NB4 (cell line): ENCODE measurements at regions not wholly inside any gene's neighbourhood (a gene's known extent, or its start where the extent isn't known, plus 50 kb on each side); places are given as distances from the start of the nearest gene placed in this dataset.

ENCODE experiments used
- DNase-seq: peaks from one replicate; pipeline ENCODE4 v3.0.0; 2010; ENCODE audit warnings: low read depth
- H3K4me3 ChIP-seq: one replicate; pipeline ENCODE4 v1.5.1; 2011; ENCODE audit warnings: mild to moderate bottlenecking, low read depth, low read length, moderate library complexity
- MYC ChIP-seq: IDR thresholded peaks from 2 replicates; pipeline ENCODE4 v1.6.1; 2011; ENCODE audit warnings: low read depth, low read length
- POLR2A ChIP-seq: IDR thresholded peaks from 2 replicates; pipeline ENCODE4 v1.6.1; 2011; ENCODE audit warnings: mild to moderate bottlenecking; ENCODE audit not compliant: insufficient read length; ENCODE audit errors: extremely low read depth
- TF ChIP-seq, protein P1 (sequence below): IDR thresholded peaks from 2 replicates; pipeline ENCODE4 v1.6.1; 2011; ENCODE audit warnings: low read depth, low read length
- TF ChIP-seq, protein P2 (sequence below): IDR thresholded peaks from one replicate; pipeline ENCODE4 v1.5.1; 2012; ENCODE audit warnings: low read depth, low read length

DNA sequence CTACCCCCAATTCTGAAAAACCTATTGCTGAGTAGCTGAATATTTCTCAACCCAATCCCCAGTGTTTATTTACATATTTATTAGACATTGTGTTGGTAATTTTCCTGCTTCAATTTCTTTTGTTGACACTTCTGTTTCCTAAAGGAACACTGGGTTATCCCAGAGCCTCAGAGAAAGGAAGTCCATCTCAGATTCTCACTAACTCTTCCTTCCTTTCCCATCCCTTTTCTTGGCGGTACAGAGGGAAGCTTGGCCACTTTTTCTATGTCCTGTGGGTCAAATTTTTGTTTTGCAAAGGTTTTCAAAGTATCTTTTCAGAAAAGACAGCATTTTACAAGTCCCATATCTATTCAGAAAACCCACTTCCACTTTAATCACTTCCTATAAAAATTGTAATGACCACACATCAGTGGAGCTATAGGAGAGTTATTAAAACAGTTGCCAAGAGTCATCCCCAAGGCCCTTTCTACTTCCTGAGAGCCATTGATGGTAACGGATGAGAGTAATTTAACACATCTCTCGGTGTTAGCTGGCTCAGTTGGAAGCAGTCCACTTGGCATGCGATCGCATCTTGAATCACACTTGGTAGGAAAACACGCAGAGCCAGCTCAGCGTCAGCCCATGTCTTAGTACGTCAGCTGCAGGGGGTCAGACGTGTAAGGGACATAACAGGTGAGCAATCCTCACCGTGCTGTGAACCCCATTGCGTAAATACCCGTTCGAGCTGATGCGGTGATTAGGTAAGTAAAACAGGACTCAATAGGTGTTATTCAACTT is 231.1 kb upstream of the ADARB2 start:
- TF ChIP-seq MYC, result no peak
- TF ChIP-seq, protein P1, sequence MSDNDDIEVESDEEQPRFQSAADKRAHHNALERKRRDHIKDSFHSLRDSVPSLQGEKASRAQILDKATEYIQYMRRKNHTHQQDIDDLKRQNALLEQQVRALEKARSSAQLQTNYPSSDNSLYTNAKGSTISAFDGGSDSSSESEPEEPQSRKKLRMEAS, result no peak
- TF ChIP-seq POLR2A, result no peak
- DNase-seq, result no peak
- no peak overlapping the region for H3K4me3 ChIP-seq

DNA sequence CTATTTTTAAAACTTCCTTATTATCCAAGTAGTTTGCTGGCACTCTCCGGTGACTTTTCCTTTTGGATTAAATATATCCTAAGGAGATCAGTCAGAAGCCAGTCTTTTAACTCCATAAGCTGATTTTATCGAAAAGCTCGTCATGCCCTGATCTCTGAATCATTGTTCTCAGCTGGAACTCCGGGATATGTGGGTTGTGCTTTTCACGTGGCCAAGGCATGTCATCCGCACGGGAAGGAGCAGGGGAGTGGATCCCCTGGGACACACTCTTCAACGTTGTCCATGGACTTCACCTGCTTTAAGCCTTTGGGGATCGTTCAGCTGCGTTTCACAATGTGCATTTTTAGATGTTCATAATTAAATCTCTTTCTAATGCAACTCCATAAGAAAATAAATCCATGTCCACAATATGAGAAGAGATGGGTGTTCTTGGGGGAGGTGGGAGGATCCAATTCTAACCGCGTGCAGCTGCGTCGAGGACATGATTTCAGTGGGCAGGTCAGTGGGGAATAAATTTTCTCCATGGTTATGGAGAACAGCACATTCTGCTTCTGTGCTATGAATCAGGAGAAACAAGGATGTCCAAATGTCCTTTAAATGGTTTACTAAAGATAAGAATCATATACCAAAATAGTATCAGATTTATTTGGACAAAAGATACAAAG is 229.5 kb upstream of the ADARB2 start:
- no peak overlapping the region for H3K4me3 ChIP-seq
- DNase-seq, result no peak
- TF ChIP-seq, protein P1, result no peak
- TF ChIP-seq POLR2A (no peak), MYC (no peak)
- TF ChIP-seq, protein P2, sequence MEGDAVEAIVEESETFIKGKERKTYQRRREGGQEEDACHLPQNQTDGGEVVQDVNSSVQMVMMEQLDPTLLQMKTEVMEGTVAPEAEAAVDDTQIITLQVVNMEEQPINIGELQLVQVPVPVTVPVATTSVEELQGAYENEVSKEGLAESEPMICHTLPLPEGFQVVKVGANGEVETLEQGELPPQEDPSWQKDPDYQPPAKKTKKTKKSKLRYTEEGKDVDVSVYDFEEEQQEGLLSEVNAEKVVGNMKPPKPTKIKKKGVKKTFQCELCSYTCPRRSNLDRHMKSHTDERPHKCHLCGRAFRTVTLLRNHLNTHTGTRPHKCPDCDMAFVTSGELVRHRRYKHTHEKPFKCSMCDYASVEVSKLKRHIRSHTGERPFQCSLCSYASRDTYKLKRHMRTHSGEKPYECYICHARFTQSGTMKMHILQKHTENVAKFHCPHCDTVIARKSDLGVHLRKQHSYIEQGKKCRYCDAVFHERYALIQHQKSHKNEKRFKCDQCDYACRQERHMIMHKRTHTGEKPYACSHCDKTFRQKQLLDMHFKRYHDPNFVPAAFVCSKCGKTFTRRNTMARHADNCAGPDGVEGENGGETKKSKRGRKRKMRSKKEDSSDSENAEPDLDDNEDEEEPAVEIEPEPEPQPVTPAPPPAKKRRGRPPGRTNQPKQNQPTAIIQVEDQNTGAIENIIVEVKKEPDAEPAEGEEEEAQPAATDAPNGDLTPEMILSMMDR, result no peak

DNA sequence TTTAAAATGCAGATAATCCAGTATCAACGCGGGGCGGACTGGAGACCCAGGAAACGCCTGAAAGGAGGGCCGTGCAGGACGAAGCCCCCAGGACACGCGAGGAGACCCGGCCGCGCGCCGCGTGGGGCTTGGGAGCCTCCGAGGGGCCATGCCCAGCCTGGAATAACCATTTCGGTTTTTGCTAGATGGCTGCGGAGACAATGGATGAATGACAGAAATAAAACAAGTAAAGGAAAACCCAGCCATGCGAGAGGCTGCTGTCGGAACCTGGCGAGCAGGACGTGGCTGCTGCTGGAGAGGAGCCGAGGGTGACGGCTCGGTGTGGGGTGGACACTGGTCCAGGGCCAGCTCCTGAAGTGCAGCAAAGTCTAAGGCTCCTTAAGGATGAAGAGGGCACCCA is 227.2 kb upstream of the ADARB2 start:
- no peak for TF ChIP-seq MYC
- TF ChIP-seq, protein P1, result no peak
- no peak for TF ChIP-seq POLR2A
- TF ChIP-seq, protein P2, result no peak
- H3K4me3 ChIP-seq, result no peak overlapping the region
- DNase-seq, result no peak

DNA sequence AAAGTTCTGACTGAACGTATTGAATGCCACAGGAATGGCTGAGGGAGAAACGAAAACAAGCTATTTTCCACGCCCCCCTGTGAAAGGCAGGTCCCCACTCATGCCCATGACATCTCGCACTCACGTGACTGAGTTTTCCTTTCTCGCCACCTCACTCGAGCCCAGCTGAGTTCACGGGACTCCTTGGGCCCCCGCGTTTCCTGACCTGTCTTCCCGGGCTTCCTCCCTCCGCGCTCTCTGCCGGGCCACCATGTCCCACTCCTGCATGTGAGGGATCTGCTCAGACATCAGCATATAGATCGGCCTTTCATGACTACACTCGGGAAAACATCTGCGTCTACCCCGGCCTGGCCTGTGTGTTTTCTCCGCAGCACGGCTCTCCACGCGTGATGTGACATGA is 226.0 kb upstream of the ADARB2 start:
- no peak overlapping the region for H3K4me3 ChIP-seq
- no peak for DNase-seq
- TF ChIP-seq, protein P1, result no peak
- TF ChIP-seq POLR2A (no peak), MYC (no peak)
- TF ChIP-seq, protein P2, result no peak

DNA sequence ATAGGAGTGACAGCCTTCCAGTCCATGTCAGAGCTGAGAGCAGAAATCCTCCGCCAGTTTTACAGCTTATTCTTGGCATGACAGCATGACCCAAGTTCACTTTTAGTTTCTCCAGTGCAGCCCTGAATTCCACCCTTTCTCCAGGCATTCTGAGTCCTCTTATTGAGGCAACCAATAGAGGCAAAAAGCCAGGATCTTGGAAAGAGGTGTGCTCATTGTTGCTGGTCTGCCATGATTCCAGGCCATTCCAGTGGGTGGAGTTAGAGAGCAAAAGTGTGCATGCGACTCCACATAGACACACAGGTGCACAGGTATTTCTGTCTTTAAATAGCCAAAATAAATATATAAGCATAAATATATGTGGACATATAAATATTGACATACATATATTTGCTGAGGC is 224.7 kb upstream of the ADARB2 start:
- no peak overlapping the region for H3K4me3 ChIP-seq
- TF ChIP-seq, protein P2, result no peak
- no peak for TF ChIP-seq POLR2A
- no peak for TF ChIP-seq MYC
- TF ChIP-seq, protein P1, result no peak
- no peak for DNase-seq

DNA sequence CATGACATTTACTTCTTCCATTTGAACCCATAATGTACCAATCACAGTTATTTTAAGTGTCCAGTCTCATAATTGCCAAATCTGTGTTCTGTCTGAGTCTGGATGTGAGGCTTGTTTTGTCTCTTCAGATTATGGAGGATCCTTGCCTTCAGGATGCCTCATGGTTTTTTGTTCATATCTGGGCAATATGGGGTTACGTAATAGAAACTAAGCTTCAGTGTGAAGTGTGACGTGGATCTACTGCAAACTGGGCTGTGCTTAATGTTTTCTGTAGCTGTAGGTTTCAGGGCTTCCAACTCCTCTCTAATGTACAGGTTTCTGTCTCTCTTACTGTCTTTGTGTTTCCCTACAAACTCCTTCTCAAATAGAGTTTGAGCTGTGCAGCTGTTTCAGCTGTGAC is 223.7 kb upstream of the ADARB2 start:
- TF ChIP-seq POLR2A, result no peak
- TF ChIP-seq, protein P2, result no peak
- TF ChIP-seq MYC, result no peak
- TF ChIP-seq, protein P1, result no peak
- no peak for DNase-seq
- H3K4me3 ChIP-seq, result no peak overlapping the region
